Gastroesophageal sphincter (tissue), 3 donors: ENCODE measurements at regions not wholly inside any gene's neighbourhood (a gene's known extent, or its start where the extent isn't known, plus 50 kb on each side); places are given as distances from the start of the nearest gene placed in this dataset.

Experiments used
- CTCF ChIP-seq, 4 experiments: fragments of 200-600 bp in 2 of 4; fragments of 450-650 bp in 2 of 4; sonication (generic) in 1 of 4; IDR thresholded peaks; one replicate each; pipeline ENCODE4 v1.5.1; 2017 to 2019; ENCODE audit warnings: antibody characterized with exemption in 4 of 4, mild to moderate bottlenecking in 2 of 4, moderate library complexity in 2 of 4
- POLR2A ChIP-seq, 2 donors: fragments of 450-650 bp; IDR thresholded peaks; one replicate each; pipeline ENCODE4 v1.6.1; 2017; ENCODE audit warnings: antibody characterized with exemption in 2 of 2, mild to moderate bottlenecking in 2 of 2, moderate library complexity in 1 of 2

- TF ChIP-seq CTCF (IDR thresholded peaks at IDR 0.05) (no peak), POLR2A (IDR thresholded peaks at IDR 0.05) (no peak)
Measured at GRCh38 chr2:16907645-16908282, 242.1 kb upstream of the CYRIA start.
